GM10266 (cell line): ENCODE measurements at regions not wholly inside any gene's neighbourhood (a gene's known extent, or its start where the extent isn't known, plus 50 kb on each side); places are given as distances from the start of the nearest gene placed in this dataset.

Experiments used
- DNase-seq: peaks from one replicate; pipeline ENCODE4 v3.0.0; 2012; ENCODE audit errors: extremely low spot score
- TF ChIP-seq, protein P1 (sequence below): IDR thresholded peaks from 2 replicates; pipeline ENCODE4 v1.5.1; 2012; ENCODE audit warnings: mild to moderate bottlenecking, low read depth; ENCODE audit not compliant: control insufficient read depth, insufficient read depth; ENCODE audit errors: missing control alignments

GRCh38 chr13:31081316-31081715, 80.4 kb downstream of the HSPH1 start:
- no peak for DNase-seq
- TF ChIP-seq, protein P1, sequence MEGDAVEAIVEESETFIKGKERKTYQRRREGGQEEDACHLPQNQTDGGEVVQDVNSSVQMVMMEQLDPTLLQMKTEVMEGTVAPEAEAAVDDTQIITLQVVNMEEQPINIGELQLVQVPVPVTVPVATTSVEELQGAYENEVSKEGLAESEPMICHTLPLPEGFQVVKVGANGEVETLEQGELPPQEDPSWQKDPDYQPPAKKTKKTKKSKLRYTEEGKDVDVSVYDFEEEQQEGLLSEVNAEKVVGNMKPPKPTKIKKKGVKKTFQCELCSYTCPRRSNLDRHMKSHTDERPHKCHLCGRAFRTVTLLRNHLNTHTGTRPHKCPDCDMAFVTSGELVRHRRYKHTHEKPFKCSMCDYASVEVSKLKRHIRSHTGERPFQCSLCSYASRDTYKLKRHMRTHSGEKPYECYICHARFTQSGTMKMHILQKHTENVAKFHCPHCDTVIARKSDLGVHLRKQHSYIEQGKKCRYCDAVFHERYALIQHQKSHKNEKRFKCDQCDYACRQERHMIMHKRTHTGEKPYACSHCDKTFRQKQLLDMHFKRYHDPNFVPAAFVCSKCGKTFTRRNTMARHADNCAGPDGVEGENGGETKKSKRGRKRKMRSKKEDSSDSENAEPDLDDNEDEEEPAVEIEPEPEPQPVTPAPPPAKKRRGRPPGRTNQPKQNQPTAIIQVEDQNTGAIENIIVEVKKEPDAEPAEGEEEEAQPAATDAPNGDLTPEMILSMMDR, result no peak

DNA sequence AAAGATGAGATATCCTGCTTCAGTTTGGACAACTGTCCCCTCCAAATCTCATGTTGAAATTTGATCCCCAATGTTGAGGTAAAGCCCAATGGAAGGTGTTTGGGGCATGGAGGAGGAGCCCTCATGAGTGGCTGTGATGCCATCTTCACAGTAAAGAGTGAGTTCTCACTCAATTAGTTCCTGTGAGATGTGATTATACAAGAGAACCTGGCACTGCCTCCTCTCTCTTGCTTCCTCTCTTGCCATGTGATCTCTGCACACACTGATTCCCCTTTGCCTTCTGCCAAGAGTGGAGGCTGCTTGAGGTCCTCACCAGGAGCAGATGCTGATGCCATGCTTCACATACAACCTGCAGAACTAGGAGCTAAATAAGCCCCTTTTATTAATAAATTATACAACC, 86.9 kb downstream of the HSPH1 start:
- DNase-seq, result no peak
- TF ChIP-seq, protein P1, result no peak

DNA sequence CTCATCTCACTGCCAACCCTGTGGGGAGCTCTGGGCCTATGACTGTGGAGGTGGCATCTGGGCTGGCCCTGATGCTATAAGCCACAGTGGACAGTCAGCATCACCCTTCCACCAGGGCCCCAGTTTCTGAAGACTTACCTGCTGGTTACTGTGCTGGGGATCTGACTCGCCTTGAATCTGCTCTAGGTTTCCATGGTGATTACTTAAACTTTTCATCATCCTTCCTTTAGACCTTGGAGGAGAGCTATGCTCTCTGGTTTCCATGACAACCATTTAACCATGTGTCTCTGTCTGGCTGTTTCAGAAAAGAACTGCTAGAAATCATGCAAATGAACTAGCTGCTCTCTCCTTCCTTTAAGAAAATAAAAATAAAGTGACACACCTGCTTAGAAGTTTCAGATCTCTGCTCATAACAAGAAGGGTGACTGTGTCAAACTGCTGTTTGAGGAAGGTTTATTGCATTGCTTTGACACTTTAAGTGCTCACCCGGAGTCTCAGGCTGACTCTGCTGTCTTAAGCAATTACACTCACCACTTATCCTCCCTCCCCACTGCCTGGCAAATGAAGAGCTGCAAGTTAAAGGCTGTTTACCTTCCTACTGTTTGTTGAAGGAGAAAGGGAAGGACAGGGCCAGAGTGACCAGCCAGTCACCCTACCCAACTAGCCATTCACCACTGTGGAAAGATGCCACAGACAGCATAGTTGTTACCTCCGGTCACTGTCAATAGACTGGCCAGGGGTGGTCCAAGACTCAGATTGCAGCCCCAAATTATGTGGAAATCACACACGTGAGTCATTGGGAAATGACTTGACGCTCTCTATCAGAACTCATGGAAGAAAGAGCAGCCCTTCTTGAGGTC, 87.6 kb downstream of the HSPH1 start:
- DNase-seq, result peak; percentile 75
- TF ChIP-seq, protein P1, result no peak

DNA sequence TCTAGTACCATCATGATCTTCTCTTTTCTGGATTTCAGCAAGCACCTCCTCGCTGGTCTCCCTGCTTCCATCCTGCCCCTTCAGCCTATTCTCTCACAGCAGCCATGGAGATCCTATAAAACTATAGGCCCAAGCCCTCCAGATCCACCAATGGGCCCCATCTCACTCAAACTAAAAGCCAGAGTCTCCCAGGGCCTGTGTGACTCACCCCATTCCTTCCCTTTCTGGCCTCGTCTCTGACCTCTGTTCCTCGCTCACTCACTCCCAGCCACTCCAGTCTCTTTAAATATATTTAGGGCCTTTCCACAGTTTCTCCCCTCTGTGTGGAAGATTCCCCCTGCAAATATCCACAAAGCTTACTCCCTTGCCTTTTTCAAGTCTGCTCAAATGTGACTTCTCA, 89.7 kb downstream of the HSPH1 start:
- TF ChIP-seq, protein P1, result no peak
- DNase-seq, result no peak

DNA sequence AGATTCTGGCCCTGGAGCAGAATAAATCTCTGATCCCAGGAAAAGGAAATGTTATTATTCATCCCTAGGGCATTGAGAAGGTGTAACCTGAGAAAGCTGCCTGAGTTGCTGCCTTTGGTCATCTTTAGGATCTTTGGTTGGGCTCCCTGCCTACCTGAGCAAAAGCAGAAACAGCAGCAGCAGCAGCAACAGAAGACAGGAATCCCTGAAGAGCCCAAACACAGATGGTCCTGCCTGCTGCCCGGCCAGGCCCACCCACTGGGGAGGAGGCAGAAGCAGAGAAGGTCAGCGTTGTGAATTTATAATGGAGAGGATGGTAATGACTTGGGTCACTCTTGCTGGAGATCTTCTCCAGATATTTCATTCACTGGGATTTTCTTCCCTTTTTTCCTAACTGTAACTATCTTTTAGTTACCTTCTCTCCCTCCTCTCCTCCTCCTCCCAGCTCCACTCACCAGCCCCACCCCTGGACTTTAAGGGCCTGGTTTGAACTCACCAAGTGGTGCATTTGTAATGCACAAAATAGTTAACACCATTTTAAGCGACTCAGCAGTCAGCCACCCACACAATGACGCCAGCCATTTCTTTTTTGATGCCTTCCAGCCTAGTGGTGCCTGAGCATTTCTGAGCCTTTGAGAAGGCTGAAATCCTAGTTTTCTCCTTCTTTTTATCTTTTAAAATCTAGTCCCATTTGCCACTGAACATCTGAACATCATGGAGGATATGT, 91.7 kb downstream of the HSPH1 start:
- TF ChIP-seq, protein P1, result no peak
- no peak for DNase-seq

DNA sequence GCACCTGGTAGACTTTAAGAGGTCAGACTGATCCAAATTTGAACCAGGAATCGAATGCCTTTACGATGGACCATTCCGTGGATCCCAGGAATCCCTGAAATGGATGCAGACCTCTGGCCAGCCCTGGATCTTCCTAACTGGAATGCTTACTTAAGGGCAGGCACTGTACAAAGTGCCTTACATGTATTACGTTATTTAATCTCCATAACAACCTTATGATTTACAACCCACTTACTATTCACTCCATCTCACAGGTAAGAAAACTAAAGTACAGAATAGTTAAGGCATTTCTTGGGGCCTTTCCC, 93.6 kb downstream of the HSPH1 start:
- TF ChIP-seq, protein P1, result no peak
- DNase-seq, result no peak

- no peak for DNase-seq
- TF ChIP-seq, protein P1, result no peak
Observed at GRCh38 chr13:31067416-31068118, 94.1 kb downstream of the HSPH1 start.
